Calu3 (cell line): ENCODE measurements at regions not wholly inside any gene's neighbourhood (a gene's known extent, or its start where the extent isn't known, plus 50 kb on each side); places are given as distances from the start of the nearest gene placed in this dataset.

Experiments
- BruUV-seq: library from RNA; stranded (reverse); fragments of 400-500 nt; replicated peaks from 2 replicates; lab custom pipeline; 2021; lab: Mats Ljungman, UMichigan
- CTCF ChIA-PET: fragments of 300-600 bp; sonication (Branson Sonifier 250); formaldehyde crosslinking; loops from one replicate; lab custom pipeline; 2022; ENCODE audit warnings: antibody characterized with exemption; lab: Charles Lee
- DNase-seq: peaks from one replicate; pipeline ENCODE4 v3.0.0; 2022
- H3K27ac Mint-ChIP-seq: one replicate; pipeline ENCODE4 v1.8.0; 2022; ENCODE audit warnings: mixed read lengths; ENCODE audit not compliant: unreplicated experiment
- H3K27me3 Mint-ChIP-seq: one replicate; pipeline ENCODE4 v1.8.0; 2022; ENCODE audit warnings: mixed read lengths; ENCODE audit not compliant: unreplicated experiment
- H3K36me3 Mint-ChIP-seq: one replicate; pipeline ENCODE4 v1.8.0; 2022; ENCODE audit warnings: mild to moderate bottlenecking, moderate library complexity, mixed read lengths; ENCODE audit not compliant: insufficient read depth, unreplicated experiment
- H3K4me1 Mint-ChIP-seq: one replicate; pipeline ENCODE4 v1.8.0; 2022; ENCODE audit warnings: mild to moderate bottlenecking, low read depth, mixed read lengths; ENCODE audit not compliant: unreplicated experiment
- H3K4me3 Mint-ChIP-seq: one replicate; pipeline ENCODE4 v1.8.0; 2022; ENCODE audit warnings: mild to moderate bottlenecking, low read depth, moderate library complexity, mixed read lengths; ENCODE audit not compliant: unreplicated experiment
- H3K9me3 Mint-ChIP-seq: one replicate; pipeline ENCODE4 v1.8.0; 2022; ENCODE audit warnings: low read depth, mixed read lengths; ENCODE audit not compliant: unreplicated experiment
- intact Hi-C: fragments of 100-400 bp; cut with micrococcal nuclease; formaldehyde crosslinking; loops from one replicate; pipeline ENCODE4 v1.10.0; 2022; ENCODE audit not compliant: unreplicated experiment
- TF ChIP-seq, protein P1 (sequence below): fragments of 200-600 bp; IDR thresholded peaks from one replicate; pipeline ENCODE4 v1.8.0; 2022; ENCODE audit warnings: antibody characterized with exemption; ENCODE audit not compliant: unreplicated experiment

DNA sequence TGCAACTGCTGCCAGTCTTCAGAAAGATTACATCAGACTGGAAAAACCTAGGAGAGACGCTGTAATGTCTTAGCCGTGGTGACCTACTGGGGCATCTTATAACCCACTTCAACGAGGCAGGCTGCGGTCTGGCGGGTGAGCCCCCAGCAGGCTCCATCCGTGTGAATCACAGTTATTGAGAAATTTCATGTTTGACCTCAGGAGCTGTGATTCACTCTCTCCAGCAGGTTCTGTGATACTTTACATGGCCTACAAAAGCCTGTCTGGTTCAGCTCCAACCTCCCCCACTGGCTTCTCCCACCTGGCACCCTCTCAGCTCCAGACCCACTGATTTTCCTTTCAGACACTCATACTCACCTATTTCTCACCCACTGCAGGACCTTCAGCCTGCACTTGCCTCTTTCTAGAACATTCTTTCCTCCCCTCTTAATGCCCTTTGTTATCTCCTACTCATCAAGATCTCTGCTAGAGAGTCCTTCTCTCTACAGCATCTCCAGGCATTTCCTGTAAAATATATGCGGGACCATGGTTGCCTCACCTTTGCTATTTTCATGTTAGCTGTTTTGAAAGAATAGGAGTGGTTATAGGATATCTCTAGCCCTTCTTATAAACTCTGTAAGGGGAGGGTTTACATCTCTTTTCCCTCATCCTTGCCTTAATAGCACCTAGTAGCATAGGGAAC, 227.9 kb downstream of the MAF start:
- peak; percentile 24 for DNase-seq
- intact Hi-C loops: no loop called here
- no TSS peak for BruUV-seq
- peaks cover 5% of the 10 kb centered on the region for H3K9me3 Mint-ChIP-seq
- H3K4me3 Mint-ChIP-seq: no peak overlapping the region
- CTCF ChIA-PET: no interaction called here
- no peaks in the 10 kb centered on the region for H3K27me3 Mint-ChIP-seq
- no peaks in the 10 kb centered on the region for H3K4me1 Mint-ChIP-seq
- TF ChIP-seq, protein P1, sequence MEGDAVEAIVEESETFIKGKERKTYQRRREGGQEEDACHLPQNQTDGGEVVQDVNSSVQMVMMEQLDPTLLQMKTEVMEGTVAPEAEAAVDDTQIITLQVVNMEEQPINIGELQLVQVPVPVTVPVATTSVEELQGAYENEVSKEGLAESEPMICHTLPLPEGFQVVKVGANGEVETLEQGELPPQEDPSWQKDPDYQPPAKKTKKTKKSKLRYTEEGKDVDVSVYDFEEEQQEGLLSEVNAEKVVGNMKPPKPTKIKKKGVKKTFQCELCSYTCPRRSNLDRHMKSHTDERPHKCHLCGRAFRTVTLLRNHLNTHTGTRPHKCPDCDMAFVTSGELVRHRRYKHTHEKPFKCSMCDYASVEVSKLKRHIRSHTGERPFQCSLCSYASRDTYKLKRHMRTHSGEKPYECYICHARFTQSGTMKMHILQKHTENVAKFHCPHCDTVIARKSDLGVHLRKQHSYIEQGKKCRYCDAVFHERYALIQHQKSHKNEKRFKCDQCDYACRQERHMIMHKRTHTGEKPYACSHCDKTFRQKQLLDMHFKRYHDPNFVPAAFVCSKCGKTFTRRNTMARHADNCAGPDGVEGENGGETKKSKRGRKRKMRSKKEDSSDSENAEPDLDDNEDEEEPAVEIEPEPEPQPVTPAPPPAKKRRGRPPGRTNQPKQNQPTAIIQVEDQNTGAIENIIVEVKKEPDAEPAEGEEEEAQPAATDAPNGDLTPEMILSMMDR: no peak
- H3K27ac Mint-ChIP-seq: no peak overlapping the region
- no peaks in the 10 kb centered on the region for H3K36me3 Mint-ChIP-seq

- TF ChIP-seq, protein P1: no peak
- Mint-ChIP-seq H3K9me3 (peaks cover 5% of the 10 kb centered on the region), H3K4me3 (no peak overlapping the region), H3K27me3 (no peaks in the 10 kb centered on the region), H3K4me1 (no peaks in the 10 kb centered on the region), H3K36me3 (no peaks in the 10 kb centered on the region), H3K27ac (no peak overlapping the region)
- intact Hi-C loops: no loop called here
- no peak for DNase-seq
- BruUV-seq: no TSS peak
- CTCF ChIA-PET: no interaction called here
These were observed 229.8 kb downstream of the MAF start for GRCh38 chr16:79370736-79371135.

GRCh38 chr16:79369796-79370195, 230.7 kb downstream of the MAF start:
- BruUV-seq: no TSS peak
- Mint-ChIP-seq H3K4me3 (no peak overlapping the region), H3K4me1 (no peaks in the 10 kb centered on the region), H3K36me3 (no peaks in the 10 kb centered on the region), H3K9me3 (peaks cover 5% of the 10 kb centered on the region), H3K27me3 (peaks cover under 1% of the 10 kb centered on the region), H3K27ac (no peak overlapping the region)
- TF ChIP-seq, protein P1: no peak
- CTCF ChIA-PET: interaction anchor here (0.6 kb wide), 1 partner anchor 1647 kb away, joined by 4 read pairs; the partner anchor contains the start of gene NUDT7
- no peak for DNase-seq
- intact Hi-C loops: no loop called here

DNA sequence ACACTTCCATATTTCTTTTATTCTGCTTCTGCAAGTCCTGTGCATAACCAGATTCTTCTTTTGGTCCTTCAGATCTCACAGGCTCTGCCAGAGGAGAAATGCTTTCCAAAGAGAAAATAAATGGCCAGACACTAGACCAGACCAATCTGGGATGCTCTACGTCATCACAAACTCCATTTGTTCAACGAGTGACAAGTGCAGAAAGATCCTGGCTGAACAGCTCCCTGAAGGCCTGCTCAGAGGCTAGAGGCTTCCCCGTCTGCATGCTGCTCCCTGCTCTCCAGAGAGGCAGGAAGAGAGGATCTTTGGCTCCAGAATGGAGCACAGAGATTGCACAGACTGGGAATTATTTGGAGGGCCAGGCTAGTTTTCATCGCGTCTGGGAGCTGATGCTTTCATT, 232.7 kb downstream of the MAF start:
- Mint-ChIP-seq H3K4me1 (no peaks in the 10 kb centered on the region), H3K27ac (no peak overlapping the region), H3K9me3 (peaks cover 6% of the 10 kb centered on the region), H3K4me3 (no peak overlapping the region), H3K36me3 (no peaks in the 10 kb centered on the region), H3K27me3 (peaks cover 19% of the 10 kb centered on the region)
- TF ChIP-seq, protein P1: no peak
- DNase-seq: no peak
- intact Hi-C loops: no loop called here
- no TSS peak for BruUV-seq
- CTCF ChIA-PET: no interaction called here
